ENCODE measurements at regions not wholly inside any gene's neighbourhood (a gene's known extent, or its start where the extent isn't known, plus 50 kb on each side); places are given as distances from the start of the nearest gene placed in this dataset.

GRCh38 chr20:1060985-1061384 lies 57.4 kb upstream of the PSMF1 start:
- in situ Hi-C loops (cut with HindIII; ENCODE audit: low sequenced_read_pairs): loop anchor here (10.0 kb wide), 1 partner anchor 184 kb away; no protein-coding TSS in a partner anchor

GRCh38 chr20:1061484-1062221 lies 56.7 kb upstream of the PSMF1 start:
- in situ Hi-C loops (cut with HindIII; ENCODE audit: low sequenced_read_pairs): loop anchor here (10.0 kb wide), 1 partner anchor 183 kb away; no protein-coding TSS in a partner anchor

- in situ Hi-C loops (cut with HindIII; ENCODE audit: low sequenced_read_pairs): loop anchor here (10.0 kb wide), 1 partner anchor 182 kb away; no protein-coding TSS in a partner anchor
Observed at GRCh38 chr20:1062334-1063010, 55.9 kb upstream of the PSMF1 start.
